K562 (cell line): ENCODE measurements at regions not wholly inside any gene's neighbourhood (a gene's known extent, or its start where the extent isn't known, plus 50 kb on each side); places are given as distances from the start of the nearest gene placed in this dataset.

Experiments
- CTCF ChIP-seq, 3 experiments: IDR thresholded peaks in 2 of 3; conservative IDR thresholded peaks in 1 of 3; 2 replicates each; pipeline ENCODE4 v1.5.1; 2011 to 2012; ENCODE audit warnings: low read length in 3 of 3, mild to moderate bottlenecking in 3 of 3, control low read depth in 2 of 3, improper control_type of control experiment in 1 of 3, inconsistent platforms in 1 of 3, low read depth in 1 of 3, mixed read lengths in 1 of 3, moderate library complexity in 1 of 3; ENCODE audit not compliant: insufficient read depth in 2 of 3
- EZH2 ChIP-seq: IDR thresholded peaks from 2 replicates; pipeline ENCODE4 v1.6.1; 2012; ENCODE audit warnings: low read depth, mild to moderate bottlenecking, inconsistent platforms, low read length, borderline replicate concordance
- NFATC3 ChIP-seq: fragments of 450-650 bp; IDR thresholded peaks from 2 replicates; pipeline ENCODE4 v1.6.1; 2017; ENCODE audit warnings: mild to moderate bottlenecking
- SNIP1 ChIP-seq: fragments of 450-650 bp; IDR thresholded peaks from 2 replicates; pipeline ENCODE4 v1.7.1; 2017; ENCODE audit warnings: low read depth, mild to moderate bottlenecking
- TRIM28 ChIP-seq: fragments of 450-650 bp; IDR thresholded peaks from 2 replicates; pipeline ENCODE4 v1.6.1; 2017
- ZBTB2 ChIP-seq: fragments of 450-650 bp; IDR thresholded peaks from 2 replicates; pipeline ENCODE4 v1.6.1; 2016; ENCODE audit warnings: antibody characterized with exemption
- ZNF143 ChIP-seq: sonication (generic); formaldehyde crosslinking; IDR thresholded peaks from 2 replicates; pipeline ENCODE4 v1.9.0; 2022; ENCODE audit warnings: mild to moderate bottlenecking, missing genetic modification reagents
- ZNF282 ChIP-seq: sonication (generic); formaldehyde crosslinking; IDR thresholded peaks from 2 replicates; pipeline ENCODE4 v1.8.1; 2023; ENCODE audit warnings: missing genetic modification reagents
- TF ChIP-seq, protein P1 (sequence below): fragments of 450-650 bp; IDR thresholded peaks from 2 replicates; pipeline ENCODE4 v1.7.0; 2016; ENCODE audit warnings: borderline replicate concordance
- TF ChIP-seq, protein P2 (sequence below): IDR thresholded peaks from 2 replicates; pipeline ENCODE4 v1.6.1; 2016; ENCODE audit warnings: missing genetic modification characterization, missing compliant biosample characterization
- TF ChIP-seq, protein P3 (sequence below): sonication (generic); formaldehyde crosslinking; IDR thresholded peaks from 2 replicates; pipeline ENCODE4 v1.8.1; 2023; ENCODE audit warnings: mild to moderate bottlenecking, missing genetic modification reagents, moderate library complexity

DNA sequence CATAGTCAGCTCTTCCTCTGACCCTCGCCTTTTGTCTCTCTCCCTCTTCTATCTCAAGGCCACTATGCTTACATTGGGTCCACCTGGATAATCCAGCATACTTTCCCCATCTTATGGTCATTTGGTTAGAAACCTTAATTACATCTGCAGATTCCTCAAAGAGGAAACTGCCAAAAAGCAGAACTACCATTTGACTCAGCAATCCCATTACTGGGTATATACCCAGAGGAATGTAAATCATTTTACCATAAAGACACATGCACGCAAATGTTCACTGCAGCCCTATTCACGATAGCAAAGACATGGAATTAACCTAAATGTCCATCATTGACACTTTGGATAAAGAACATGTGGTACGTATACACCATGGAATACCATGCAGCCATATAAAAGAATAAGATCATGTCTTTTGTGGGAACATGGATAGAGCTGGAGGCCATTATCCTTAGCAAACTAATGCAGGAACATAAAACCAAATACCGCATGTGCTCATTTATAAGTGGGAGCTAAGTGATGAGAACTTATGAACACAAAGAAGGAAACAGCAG lies 114.8 kb upstream of the NPY start:
- TF ChIP-seq ZNF143 (CRISPR knock-in tag) = no peak
- TF ChIP-seq SNIP1 = no peak
- TF ChIP-seq NFATC3 = no peak
- TF ChIP-seq TRIM28 = no peak
- no peak for TF ChIP-seq ZNF282
- TF ChIP-seq ZBTB2 = no peak
- no peak for TF ChIP-seq EZH2
- no peak for TF ChIP-seq CTCF (IDR thresholded peaks at IDR 0.05 in 2 of 3, conservative IDR thresholded peaks at IDR 0.05 in 1 of 3; ENCODE audit: insufficient read depth in 2 of 3, low read depth in 1 of 3, low read length in 3 of 3)
- TF ChIP-seq, protein P1, sequence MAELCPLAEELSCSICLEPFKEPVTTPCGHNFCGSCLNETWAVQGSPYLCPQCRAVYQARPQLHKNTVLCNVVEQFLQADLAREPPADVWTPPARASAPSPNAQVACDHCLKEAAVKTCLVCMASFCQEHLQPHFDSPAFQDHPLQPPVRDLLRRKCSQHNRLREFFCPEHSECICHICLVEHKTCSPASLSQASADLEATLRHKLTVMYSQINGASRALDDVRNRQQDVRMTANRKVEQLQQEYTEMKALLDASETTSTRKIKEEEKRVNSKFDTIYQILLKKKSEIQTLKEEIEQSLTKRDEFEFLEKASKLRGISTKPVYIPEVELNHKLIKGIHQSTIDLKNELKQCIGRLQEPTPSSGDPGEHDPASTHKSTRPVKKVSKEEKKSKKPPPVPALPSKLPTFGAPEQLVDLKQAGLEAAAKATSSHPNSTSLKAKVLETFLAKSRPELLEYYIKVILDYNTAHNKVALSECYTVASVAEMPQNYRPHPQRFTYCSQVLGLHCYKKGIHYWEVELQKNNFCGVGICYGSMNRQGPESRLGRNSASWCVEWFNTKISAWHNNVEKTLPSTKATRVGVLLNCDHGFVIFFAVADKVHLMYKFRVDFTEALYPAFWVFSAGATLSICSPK = no peak
- TF ChIP-seq, protein P2, sequence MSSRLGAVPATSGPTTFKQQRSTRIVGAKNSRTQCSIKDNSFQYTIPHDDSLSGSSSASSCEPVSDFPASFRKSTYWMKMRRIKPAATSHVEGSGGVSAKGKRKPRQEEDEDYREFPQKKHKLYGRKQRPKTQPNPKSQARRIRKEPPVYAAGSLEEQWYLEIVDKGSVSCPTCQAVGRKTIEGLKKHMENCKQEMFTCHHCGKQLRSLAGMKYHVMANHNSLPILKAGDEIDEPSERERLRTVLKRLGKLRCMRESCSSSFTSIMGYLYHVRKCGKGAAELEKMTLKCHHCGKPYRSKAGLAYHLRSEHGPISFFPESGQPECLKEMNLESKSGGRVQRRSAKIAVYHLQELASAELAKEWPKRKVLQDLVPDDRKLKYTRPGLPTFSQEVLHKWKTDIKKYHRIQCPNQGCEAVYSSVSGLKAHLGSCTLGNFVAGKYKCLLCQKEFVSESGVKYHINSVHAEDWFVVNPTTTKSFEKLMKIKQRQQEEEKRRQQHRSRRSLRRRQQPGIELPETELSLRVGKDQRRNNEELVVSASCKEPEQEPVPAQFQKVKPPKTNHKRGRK (tag) = no peak
- TF ChIP-seq, protein P3, sequence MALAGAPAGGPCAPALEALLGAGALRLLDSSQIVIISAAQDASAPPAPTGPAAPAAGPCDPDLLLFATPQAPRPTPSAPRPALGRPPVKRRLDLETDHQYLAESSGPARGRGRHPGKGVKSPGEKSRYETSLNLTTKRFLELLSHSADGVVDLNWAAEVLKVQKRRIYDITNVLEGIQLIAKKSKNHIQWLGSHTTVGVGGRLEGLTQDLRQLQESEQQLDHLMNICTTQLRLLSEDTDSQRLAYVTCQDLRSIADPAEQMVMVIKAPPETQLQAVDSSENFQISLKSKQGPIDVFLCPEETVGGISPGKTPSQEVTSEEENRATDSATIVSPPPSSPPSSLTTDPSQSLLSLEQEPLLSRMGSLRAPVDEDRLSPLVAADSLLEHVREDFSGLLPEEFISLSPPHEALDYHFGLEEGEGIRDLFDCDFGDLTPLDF (CRISPR knock-in tag) = no peak
